ENCODE measurements at regions not wholly inside any gene's neighbourhood (a gene's known extent, or its start where the extent isn't known, plus 50 kb on each side); places are given as distances from the start of the nearest gene placed in this dataset.

DNA sequence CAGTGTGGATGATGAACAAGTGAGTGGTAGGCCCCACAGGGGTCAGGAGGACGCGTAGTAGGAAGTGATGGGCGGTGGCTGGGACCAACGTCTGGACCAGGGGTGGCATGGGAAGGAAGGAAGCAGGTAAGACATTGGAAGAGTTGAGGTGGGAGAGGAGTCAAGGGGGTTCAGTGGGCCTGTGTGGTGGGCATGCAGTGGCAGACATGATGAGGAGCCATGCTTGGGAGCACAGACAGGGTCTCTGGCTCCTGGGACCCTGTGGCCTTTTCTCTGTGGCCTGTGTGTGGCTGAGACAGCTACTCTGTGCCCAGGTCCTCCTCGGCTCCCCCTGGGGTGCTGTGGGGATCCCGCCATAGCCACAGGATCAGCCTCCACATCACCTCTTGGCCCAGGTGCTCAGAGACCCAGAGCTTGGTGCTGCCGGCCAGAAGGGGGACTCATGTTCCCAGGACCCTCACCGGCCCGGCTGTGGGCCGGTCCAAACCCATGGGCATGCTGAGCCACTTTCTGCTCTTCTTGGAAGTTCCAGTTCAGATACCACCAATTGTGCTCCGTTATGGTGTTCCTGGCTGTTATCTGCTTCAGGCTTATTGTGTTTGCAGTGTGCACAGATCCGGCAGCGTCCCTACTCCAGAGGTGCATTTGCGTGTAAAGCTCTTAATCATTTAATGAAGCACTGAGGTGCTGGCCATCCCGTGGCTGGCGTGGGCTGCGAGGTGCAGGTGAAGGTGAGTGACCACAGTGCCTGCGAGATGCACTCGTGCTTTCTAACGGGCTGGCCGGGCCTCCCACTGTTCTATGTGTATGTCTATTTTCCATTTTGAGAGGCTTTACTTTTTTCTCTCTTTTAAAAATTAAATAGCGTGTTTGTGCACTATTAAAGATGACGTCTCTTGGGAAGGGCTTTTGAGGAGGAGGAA, 147.9 kb downstream of the TEX29 start:
- intact Hi-C loops (cut with DNase I), result no loop called here
- H3K9me3 ChIP-seq, result no peaks in the 10 kb centered on the region
- 74 to 84% (median 80%) methylated on average over 23 of the region's 23 CpGs for WGBS, 3 donors
- H3K27me3 ChIP-seq, result no peaks in the 10 kb centered on the region
- no peak overlapping the region for H3K4me3 ChIP-seq
- DNase-seq, result no peak
- H3K36me3 ChIP-seq, result no peaks in the 10 kb centered on the region
- no peaks in the 10 kb centered on the region for H3K4me1 ChIP-seq (ENCODE audit: insufficient read depth)
- TF ChIP-seq POLR2A (IDR thresholded peaks at IDR 0.05), result no peak
- TF ChIP-seq, protein P1, sequence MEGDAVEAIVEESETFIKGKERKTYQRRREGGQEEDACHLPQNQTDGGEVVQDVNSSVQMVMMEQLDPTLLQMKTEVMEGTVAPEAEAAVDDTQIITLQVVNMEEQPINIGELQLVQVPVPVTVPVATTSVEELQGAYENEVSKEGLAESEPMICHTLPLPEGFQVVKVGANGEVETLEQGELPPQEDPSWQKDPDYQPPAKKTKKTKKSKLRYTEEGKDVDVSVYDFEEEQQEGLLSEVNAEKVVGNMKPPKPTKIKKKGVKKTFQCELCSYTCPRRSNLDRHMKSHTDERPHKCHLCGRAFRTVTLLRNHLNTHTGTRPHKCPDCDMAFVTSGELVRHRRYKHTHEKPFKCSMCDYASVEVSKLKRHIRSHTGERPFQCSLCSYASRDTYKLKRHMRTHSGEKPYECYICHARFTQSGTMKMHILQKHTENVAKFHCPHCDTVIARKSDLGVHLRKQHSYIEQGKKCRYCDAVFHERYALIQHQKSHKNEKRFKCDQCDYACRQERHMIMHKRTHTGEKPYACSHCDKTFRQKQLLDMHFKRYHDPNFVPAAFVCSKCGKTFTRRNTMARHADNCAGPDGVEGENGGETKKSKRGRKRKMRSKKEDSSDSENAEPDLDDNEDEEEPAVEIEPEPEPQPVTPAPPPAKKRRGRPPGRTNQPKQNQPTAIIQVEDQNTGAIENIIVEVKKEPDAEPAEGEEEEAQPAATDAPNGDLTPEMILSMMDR (IDR thresholded peaks at IDR 0.05), result no peak
- TF ChIP-seq EP300 (IDR thresholded peaks at IDR 0.05), result no peak
- H3K27ac ChIP-seq, result no peak overlapping the region

- H3K27me3 ChIP-seq, result no peaks in the 10 kb centered on the region
- no peaks in the 10 kb centered on the region for H3K36me3 ChIP-seq
- intact Hi-C loops (cut with DNase I), result no loop called here
- H3K9me3 ChIP-seq, result no peaks in the 10 kb centered on the region
- 88 to 91% (median 90%) methylated on average over 4 to 5 of the region's 5 CpGs for WGBS, 3 donors
- TF ChIP-seq POLR2A (IDR thresholded peaks at IDR 0.05), result no peak
- TF ChIP-seq, protein P1 (IDR thresholded peaks at IDR 0.05), result no peak
- TF ChIP-seq EP300 (IDR thresholded peaks at IDR 0.05), result no peak
- H3K4me3 ChIP-seq, result no peak overlapping the region
- H3K27ac ChIP-seq, result no peak overlapping the region
- no peaks in the 10 kb centered on the region for H3K4me1 ChIP-seq (ENCODE audit: insufficient read depth)
- DNase-seq, result no peak
Observed at GRCh38 chr13:111469450-111469849, 149.0 kb downstream of the TEX29 start.

- Histone ChIP-seq H3K27me3 (no peaks in the 10 kb centered on the region), H3K4me3 (no peak overlapping the region), H3K27ac (no peak overlapping the region), H3K36me3 (no peaks in the 10 kb centered on the region), H3K9me3 (no peaks in the 10 kb centered on the region), H3K4me1 (ENCODE audit: insufficient read depth) (no peaks in the 10 kb centered on the region)
- TF ChIP-seq POLR2A (IDR thresholded peaks at IDR 0.05) (no peak), EP300 (IDR thresholded peaks at IDR 0.05) (no peak)
- TF ChIP-seq, protein P1 (IDR thresholded peaks at IDR 0.05), result no peak
- intact Hi-C loops (cut with DNase I), result loop anchor here in 3 of 4 donors (10.0 kb wide), 2 partner anchors 975 to 1135 kb away; no protein-coding TSS in a partner anchor
- WGBS, 3 donors, result 56 to 61% (median 56%) methylated on average over 20 of the region's 20 CpGs
- no peak for DNase-seq
Observed at GRCh38 chr13:111469916-111470506, 149.6 kb downstream of the TEX29 start.

DNA sequence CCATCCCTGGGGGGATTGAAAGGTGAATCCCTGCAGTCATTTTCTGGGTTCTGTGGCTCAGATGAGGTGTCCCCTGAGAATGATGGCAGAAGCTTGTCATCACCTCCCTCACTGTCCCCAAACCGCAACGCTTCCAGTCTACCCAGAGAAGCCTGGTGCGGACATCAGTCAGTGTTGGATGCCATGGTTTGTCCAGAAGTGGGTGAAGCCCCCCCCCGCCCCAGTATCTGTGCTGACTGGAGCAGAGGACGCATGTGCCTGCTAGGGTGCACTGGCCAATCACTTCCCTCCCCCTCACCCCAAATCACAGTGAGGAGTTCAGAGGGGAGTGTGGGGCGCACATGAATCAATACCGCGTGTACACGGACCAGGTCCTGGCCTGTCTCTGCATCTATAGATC, 150.5 kb downstream of the TEX29 start:
- WGBS, 3 donors, result 77 to 88% (median 85%) methylated on average over 9 of the region's 9 CpGs
- intact Hi-C loops (cut with DNase I), result loop anchor here in 3 of 4 donors (10.0 kb wide), 2 partner anchors 974 to 1134 kb away; no protein-coding TSS in a partner anchor

More for the DNA sequence above, 150.5 kb downstream of the TEX29 start:
- Histone ChIP-seq H3K9me3 (no peaks in the 10 kb centered on the region), H3K27me3 (no peaks in the 10 kb centered on the region), H3K27ac (no peak overlapping the region), H3K4me1 (ENCODE audit: insufficient read depth) (no peaks in the 10 kb centered on the region), H3K4me3 (no peak overlapping the region), H3K36me3 (no peaks in the 10 kb centered on the region)
- DNase-seq, result no peak
- TF ChIP-seq, protein P1 (IDR thresholded peaks at IDR 0.05), result no peak
- TF ChIP-seq POLR2A (IDR thresholded peaks at IDR 0.05), result no peak
- TF ChIP-seq EP300 (IDR thresholded peaks at IDR 0.05), result no peak

Measured in ovary (tissue), 7 donors.